GM21825 (cell line): ENCODE measurements at regions not wholly inside any gene's neighbourhood (a gene's known extent, or its start where the extent isn't known, plus 50 kb on each side); places are given as distances from the start of the nearest gene placed in this dataset.

Experiments
- ATAC-seq: cut with Tn5 transposase; IDR thresholded peaks from one replicate; pipeline ENCODE4 v1.9.1; 2021; ENCODE audit warnings: mild to moderate bottlenecking, moderate library complexity; ENCODE audit not compliant: unreplicated experiment

DNA sequence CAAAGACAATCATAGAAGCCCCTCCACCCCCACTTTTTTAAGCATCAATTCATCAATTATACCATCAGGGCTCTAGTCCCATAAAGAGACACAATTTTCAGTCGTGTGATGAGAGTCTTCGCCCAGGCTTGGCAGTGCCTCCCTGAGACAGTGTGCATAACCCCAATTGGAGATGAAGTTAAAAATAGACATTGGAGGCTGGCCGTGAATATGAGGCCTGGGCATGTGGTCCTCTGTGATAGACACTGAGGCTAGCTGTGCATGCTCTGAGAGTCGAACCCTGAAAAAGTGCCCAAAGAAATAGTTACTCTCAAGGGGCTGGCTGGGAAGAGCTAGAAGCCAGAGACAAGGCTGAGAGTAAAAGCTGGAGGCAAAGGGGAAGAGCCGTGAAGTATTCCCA, 248.6 kb upstream of the NR4A3 start:
- ATAC-seq, result no peak

DNA sequence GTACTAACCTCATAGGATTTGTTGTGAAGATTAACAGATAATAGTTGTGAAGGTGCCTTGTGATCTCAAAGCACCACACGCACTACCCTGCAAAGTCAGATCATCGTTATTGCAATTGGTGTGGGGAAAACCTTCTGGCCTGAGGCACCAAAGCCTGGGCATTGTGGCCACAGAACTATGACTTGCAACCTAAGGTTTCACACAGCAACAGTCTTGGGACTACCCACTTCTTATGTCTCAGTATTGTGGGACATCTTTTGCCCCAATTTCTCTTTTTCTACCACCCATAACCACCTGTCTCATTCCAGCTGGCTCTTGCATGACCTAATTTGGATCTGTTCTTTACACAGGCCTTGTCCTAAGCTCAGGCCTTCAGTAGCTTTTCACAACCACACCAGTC, 247.8 kb upstream of the NR4A3 start:
- ATAC-seq, result no peak

DNA sequence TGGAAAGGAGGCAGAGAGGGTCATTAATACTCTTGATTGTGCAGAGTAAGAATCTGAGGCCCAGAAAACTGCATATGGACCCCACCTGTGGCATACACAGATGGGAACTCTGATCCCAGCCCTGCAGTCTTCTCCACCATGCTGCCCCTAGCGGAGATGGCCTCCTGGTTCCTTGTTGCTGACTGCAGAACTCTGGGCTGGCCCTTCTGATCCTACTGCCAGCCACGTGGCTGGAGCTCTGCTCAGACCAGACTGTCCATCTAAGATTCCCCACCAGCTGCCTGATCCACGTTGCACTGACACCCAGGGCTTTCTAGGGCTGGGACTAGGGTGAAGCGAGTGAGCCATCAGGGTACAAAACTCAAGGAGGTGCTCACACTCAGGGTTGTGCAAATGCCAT, 245.7 kb upstream of the NR4A3 start:
- ATAC-seq, result no peak

DNA sequence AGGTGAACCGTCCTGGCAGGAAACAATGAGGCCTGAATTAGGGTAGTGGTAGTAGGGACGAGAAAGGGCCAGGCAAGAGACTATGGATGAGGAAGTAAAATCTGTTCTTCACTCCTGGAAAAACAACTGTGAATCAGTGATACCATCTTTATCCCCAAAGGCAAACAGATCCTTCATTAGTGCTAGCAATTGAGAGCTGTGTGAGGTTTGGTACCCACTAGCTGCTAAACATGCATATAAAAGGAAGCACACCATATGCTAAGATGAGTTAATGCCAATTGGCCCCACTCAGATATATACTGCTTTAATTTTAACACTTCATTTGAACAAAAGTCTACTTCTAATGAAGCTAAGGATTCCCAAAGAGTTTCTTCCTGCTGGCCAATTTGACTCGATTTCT, 244.8 kb upstream of the NR4A3 start:
- no peak for ATAC-seq

DNA sequence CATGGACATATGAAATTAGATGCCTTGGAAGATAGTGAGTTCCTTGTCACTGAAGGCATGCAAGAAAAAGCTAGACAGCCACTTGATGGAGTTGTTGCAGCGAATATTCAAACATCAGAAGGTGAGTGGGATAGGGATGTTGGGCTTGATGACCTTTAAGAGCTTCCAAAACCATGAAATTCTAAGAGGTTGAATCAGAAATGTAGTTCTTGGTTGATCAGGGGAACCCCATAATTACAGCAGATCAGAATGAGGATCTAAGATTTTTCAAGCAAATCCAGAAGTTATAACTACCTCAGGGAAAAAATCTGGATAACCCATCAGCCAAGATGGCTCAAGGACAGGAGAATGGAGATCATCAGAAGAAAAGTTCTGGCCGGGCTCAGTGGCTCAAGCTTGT, 244.3 kb upstream of the NR4A3 start:
- no peak for ATAC-seq

DNA sequence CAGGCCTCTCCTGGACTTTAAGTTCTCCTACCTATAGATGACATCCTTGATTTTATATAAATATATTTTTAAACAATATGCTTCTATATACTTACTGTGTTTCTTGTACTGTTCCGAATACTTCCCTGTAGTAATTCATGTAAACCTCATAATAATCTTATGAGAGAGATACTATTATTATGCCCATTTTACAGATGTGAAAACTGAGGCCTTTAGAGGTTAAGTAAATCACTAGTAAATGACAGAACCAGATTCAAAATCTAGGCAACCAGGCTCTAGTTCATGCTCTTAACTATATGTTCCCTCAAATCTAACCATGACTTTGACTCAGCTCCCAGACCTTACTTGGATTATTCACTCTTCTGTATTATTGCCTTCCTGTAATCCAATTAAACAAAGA, 243.0 kb upstream of the NR4A3 start:
- ATAC-seq, result no peak

DNA sequence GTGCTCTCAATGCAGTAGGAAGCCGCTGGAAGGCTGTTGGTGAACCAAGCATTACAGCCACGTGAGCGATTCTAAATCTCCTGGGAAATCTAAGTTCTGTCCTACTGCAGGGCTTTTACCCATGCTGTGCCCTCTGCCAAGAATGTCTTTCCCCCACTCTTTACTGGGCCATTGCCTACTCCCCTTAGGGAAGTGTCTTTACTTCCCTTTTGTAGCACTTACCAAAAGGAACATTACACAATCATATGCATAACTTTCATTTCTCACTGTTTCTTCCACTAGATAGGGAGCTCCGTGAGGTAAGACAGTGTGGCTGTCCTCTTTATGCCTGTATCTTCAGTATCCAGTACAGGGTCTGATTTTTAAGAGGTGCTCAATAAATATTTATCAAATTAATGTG, 241.7 kb upstream of the NR4A3 start:
- ATAC-seq, result no peak

DNA sequence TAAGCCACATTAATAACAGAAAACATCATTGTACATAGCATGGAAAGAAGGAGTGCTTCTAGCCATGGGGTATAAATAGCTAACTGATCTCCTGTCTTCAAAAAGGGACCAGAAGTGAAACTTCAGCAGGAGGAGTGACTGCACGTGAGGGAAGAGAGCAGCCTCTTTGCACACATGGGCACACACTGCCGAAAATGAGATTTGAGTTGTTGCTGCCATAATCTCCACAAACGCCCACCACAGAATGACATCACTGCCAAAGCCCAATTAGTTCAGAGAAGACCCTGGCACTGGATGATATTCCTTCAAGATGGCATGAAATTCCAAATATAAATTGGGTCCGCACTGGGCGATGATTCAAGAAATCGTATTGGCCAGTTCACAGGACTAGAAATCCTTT, 238.9 kb upstream of the NR4A3 start:
- no peak for ATAC-seq

DNA sequence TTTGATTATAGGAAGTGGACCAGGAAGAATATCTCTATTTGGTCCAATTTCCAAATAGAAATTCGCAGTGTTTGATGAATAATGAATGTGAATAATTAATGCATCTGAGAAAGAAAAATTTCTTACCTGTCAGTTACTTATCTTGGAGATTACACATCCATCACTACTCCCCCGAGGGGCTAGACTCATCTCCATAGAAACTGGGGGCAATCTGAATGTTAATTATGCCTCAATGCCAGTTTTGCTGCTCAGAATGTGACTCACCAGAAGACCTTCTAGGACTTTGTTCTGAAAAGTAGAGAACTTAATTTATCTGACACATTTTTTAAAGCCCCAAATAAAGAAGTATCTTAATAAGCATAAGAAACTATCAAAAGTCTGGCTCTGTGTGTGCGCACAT, 233.4 kb upstream of the NR4A3 start:
- ATAC-seq, result no peak

DNA sequence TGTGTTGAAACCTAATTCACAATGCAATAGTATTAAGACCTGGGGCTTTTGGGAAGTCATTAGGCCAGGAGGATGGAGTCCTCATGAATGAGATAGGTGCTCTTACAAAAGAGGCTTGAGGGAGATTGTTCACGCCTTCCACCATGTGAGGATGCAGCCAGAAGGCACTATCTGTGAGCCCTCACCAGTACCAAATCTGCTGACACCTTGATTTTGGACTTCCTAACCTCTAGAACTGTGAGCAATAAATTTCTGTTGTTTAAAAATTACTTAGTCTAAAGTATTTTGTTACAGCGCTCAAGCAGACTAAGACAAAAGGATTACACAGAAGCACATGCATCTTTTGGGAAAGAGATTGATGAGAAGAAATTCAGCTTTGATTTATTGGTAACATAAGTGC, 232.9 kb upstream of the NR4A3 start:
- ATAC-seq, result no peak

DNA sequence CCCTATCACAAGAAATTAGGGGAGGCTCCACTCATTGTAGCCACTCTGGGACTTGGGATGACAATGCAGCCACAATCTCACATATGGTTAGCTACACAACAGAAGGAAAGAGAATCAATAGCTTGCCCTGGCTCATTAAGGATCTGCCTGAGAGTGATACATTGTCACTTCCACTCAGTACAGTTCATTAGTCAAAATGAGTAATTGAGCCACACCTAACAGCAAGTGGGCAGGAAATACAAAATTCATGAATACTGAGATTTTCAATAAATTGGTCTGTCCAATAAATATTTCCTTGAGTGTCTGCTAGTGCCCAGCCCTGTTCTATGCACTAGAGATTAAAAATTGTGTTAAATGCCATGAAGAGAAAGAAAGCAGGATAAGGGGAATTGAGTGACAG, 231.3 kb upstream of the NR4A3 start:
- ATAC-seq, result no peak

DNA sequence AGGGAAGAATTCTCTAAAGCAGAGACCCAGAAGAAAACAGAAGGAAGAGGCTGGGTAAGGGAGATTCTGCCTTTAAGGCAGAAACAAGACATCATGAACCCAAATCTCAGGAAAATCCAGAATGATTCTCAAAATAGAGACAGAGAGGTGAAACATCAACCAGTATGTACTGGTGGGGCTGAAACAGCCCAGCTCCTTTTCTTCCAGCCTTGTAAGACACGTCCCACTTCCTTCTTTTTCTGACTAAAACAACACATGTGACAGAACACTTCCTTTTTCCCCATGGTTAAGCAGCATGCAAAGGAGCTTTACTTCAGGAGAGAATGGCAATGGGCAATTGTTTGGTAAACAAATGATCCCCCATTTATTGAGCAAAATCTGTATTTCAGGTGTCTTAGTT, 230.8 kb upstream of the NR4A3 start:
- ATAC-seq, result peak; percentile 39

DNA sequence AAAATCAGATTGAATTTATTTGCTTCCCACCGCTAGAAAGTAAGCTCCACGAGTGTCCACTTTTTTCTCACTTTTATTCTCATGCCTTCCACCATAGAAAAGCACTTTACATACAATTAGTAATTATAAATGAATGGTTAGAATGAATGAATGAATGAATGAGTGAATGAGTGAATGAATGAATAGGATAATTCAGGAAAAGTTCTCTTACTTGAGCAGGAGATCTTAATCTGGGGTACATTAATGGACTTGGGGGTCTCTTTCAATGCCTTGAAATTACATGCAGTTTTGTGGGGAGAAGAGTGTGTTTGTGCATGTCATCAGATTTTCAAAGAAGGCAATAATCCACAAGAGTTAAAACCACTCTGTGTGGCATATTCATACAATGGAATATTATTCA, 229.9 kb upstream of the NR4A3 start:
- ATAC-seq, result no peak

DNA sequence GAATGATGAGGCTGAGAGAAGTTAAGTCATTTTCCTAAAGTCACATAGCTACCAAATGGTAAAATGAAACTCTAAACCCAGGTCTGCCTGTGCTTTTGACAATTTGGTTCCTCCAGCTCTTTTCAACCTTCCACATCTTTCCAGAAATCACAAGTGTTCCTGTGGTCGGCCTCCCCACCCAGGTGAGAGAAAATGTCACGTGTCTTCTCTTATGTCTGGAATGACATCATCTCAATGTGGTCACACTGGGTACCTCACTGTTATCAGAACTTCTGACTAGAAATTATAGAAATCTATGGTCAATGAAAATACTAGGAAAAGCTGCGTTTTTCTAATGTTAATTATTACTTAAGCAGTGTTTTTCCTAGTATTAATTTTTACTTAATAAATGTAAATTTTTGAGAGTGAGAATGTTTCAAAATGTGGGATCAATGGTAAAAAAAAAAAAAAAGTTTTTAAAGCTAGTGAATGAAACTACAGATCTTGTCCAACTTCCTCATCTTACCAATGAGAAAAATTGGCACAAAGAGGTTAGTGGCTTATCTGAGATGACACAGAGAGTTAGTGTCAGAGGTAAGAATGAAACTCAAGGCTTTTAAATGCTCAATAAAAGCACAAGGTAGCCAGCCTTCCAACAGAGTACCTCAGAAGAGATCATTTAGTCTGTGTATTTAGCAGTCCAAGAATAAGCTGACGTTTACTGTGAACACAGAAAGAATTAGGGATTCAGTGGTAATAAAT, 228.7 kb upstream of the NR4A3 start:
- no peak for ATAC-seq

DNA sequence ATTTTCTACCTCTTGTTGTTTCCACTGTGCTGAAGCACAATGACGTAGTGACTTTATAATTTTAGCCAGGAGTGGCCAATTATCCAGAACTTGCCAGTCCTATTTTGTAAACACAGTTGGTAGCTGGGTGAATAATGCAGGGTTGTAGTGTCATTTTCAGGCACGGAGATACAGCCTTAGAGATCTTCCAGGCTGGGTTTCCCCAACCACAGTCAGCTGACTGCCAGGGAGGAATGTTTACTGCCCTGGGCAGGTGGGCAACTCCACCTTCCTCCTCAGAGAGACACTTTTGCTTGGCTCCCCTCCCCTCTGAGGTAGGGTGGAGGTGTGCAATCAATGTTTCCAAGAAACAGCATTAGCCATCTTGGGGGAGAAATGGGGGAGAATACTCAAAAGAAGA, 228.1 kb upstream of the NR4A3 start:
- ATAC-seq, result no peak

DNA sequence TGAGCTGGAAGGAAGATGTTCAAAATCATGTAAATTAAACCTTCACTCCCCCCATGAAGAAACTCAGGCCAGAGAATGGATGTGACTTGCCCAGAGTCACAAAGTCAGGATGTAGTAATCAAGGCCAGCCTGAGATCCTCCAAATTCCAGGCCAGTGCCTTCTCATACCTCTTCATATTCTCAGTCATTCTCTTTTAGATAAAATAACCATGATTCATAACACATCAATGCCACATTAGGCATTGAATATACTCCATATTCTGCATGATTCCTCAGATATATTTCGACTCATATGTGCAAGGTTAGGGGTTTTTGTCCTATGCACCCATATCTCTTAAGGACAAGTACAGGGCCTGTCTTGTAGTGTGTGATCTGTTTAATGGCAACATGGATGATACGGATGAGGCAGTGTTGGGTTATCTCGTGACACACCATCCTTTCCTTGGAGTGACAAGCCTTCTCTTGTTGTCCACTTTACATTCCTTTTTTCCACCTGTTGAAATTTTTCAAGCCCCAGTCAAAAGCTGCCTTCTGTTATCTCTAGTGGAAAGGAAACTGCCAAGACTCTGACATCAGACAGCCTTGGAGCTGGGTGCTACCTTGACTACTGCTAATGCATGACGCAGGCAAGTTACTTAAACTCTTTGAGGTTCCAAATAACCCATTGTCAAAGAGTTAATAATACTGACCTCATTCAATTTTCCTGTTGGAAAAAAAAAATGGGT, 227.5 kb upstream of the NR4A3 start:
- ATAC-seq, result no peak

DNA sequence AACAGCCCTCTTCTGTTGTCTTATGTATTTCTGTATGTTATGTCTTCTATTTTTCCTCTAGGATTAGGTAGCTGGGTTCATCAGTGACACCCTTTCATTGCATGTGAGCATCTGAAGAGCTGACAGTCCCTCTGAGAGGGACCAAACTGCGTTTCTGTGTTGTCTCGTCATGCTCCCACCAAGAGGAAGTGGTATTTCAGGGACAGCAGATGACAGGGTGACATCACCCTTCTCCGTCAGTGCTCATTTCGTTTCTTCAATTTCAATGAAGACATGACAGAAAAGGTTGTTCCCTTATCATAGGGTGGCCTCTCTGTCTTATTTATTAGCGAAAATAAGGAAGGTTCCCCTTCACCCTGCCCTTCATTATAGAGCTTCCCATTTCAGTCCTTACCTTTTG, 225.9 kb upstream of the NR4A3 start:
- ATAC-seq, result peak; percentile 61

DNA sequence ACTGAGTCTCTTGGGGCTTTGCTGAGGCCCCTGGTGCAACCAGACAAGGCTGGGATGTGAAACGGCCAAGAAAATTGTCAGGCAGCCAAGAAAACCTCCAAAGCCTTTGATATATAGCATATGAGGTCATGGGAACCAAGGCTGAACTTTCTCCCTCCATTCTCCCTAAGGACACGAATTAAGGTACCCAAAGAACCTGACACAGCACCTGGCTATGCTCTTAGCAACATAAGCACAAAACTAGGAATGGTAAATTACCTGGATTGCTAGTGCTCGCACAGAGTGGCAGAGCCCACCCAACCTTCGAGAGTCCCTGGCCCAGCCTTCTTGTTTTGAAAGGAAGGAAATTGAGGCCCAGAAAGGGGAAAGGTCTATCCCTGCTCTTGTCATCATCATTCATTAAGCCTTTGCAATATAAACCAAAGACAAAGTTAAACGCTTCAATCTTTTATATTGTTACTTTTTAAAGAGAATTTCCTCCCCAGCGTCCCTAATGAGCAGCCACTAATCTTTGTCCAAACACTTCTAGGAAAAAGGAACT, 220.0 kb upstream of the NR4A3 start:
- no peak for ATAC-seq

DNA sequence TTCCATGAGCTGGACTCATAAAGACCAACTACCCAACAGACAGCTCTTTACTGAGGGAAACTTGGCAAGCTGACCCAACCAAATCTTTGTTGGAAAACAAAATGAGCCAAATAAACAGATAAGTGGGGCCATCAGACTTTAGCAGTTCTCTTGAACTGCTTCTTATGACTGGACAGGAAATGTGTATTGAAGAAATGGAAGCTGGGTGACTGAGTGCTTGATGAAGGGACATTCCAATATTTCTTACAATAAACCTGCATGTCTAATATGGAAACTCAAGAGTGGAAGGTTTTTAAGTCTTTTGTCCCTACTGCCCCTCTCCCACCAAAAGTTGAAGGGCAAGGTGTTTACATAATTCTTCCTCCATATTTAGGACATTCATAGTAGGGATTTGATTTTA, 218.8 kb upstream of the NR4A3 start:
- no peak for ATAC-seq

DNA sequence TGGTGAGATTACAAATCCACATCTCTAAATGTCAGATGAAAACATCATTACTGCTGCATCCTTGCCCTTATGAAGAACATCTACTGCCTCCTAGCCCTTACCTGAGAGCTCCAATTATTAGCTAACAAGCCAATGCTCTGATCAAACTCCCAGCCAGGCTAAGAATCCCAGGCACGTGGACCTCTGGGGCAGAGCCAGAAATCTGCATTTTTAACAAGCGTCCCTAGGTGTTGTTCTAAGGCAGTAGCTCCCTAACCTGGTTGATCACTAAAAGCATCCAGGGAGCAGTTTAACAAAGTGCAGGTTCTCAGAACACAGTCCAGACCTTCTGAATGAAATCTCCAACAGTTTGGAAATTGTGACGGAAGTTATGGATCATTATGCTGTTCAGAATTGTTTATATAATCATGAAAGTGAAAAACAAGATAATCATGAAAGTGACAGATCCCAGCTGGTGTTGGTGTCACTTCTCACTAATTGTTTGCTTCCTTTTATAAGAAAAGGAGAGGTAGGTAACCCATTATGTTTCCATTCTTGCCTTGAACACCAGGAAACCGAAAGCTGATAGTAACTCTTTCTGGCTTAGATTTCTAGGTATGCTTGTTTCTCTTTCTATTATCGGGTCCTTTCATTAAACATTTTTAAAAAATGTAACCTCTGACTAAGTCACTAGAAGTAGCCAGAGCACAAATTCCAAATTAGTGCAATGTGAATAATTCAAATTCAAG, 216.5 kb upstream of the NR4A3 start:
- ATAC-seq, result no peak

DNA sequence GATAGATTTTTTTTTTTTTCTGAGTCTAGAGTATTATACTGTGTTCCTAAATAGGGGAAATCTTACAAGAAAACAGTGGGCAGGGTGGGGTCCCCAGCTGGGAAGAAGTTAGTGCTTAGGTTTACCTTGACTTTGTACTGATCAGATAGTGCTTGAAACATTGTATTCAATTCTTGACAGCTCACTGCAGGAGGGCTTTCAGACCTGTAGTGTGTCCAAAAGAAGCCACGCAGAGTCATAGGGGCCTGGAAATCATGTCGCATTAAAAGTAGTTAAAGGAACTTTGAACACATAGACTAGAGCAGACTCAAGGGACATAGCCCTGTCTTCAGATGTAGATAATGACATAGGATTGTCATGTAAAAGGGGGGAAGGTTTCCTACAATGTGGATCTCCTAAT, 215.4 kb upstream of the NR4A3 start:
- no peak for ATAC-seq

DNA sequence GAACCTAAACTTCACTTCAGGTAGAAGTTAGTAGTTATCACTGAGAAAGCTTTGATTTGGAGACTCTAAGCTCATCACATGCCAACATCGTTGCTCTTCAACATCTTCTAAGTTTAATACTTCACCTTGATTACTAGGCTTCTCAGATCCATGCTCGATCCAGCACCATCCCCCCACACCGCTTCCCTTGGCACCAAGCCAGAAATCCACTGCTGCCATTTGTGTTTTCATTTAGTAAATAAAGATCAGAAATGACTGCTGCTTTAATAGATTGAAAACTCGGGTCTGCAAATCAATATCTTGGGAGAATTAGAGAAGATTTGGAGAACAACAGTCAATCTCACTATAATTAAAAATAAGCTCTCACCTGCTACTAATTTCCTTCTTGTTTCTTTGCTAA, 214.7 kb upstream of the NR4A3 start:
- ATAC-seq, result no peak
